K562 (cell line): ENCODE measurements at regions not wholly inside any gene's neighbourhood (a gene's known extent, or its start where the extent isn't known, plus 50 kb on each side); places are given as distances from the start of the nearest gene placed in this dataset.

Source experiments
- ATAC-seq: fragments of 200-7000 bp; cut with Tn5 transposase; 3 replicates; pipeline ENCODE4 v1.9.1; 2020; ENCODE audit warnings: moderate library complexity
- BruUV-seq: library from RNA; stranded (reverse); fragments of 400-500 nt; replicated peaks from 2 replicates; lab custom pipeline; 2021; lab: Mats Ljungman, UMichigan
- CTCF ChIA-PET: fragments of 300-600 bp; formaldehyde crosslinking; extraction: SDS; loops from one replicate; lab custom pipeline; 2021; ENCODE audit warnings: low intra/inter-chr PET ratio; lab: Yijun Ruan, JAX
- POLR2A ChIA-PET: fragments of 300-600, 350-650 bp; sonication (Branson Sonifier 250); formaldehyde crosslinking; extraction: SDS; loops from one replicate; lab custom pipeline; 2021; ENCODE audit warnings: antibody characterized with exemption, inconsistent platforms; lab: Yijun Ruan, JAX
- DNase-seq, 4 experiments: peaks; one replicate each; pipeline versions ENCODE4 v3.0.0 to v3.0.0-alpha.2; 2011 to 2018; ENCODE audit warnings: low spot score in 3 of 4, mixed read lengths in 3 of 4; ENCODE audit errors: extremely low read depth in 1 of 4
- FAIRE-seq: peaks from 2 replicates; lab custom pipeline; 2011; peaks lifted over from hg19 to GRCh38; lab: Jason Lieb, UNC
- H2AFZ ChIP-seq: 2 replicates; pipeline ENCODE4 v1.6.0; 2011; ENCODE audit warnings: low read depth, low read length, control low read depth, inconsistent platforms
- H3K27ac ChIP-seq: fragments of 200-600 bp; 3 replicates; pipeline ENCODE4 v1.8.0; 2011; ENCODE audit warnings: low read depth, mild to moderate bottlenecking, control low read depth, inconsistent platforms, low read length, moderate library complexity, mixed read lengths; ENCODE audit errors: extremely low read depth
- H3K27me3 ChIP-seq, 2 experiments: fragments of 300-600 bp in 1 of 2; 2 replicates in 1 of 2; 3 replicates in 1 of 2; pipeline versions ENCODE4 v1.6.0 to v1.8.0; 2011; ENCODE audit warnings: inconsistent platforms in 2 of 2, low read length in 2 of 2, mild to moderate bottlenecking in 1 of 2, mixed read lengths in 1 of 2, moderate library complexity in 1 of 2; ENCODE audit not compliant: control insufficient read depth in 2 of 2, insufficient read depth in 2 of 2
- H3K36me3 ChIP-seq: fragments of 300-600 bp; 3 replicates; pipeline ENCODE4 v1.8.0; 2011; ENCODE audit warnings: mild to moderate bottlenecking, low read length, inconsistent platforms; ENCODE audit not compliant: control insufficient read depth, insufficient read depth
- H3K4me1 ChIP-seq, 2 experiments: fragments of 200-600 bp in 1 of 2; replicated peaks in 1 of 2; 2 replicates in 1 of 2; 3 replicates in 1 of 2; pipeline versions ENCODE4 v1.5.1 to v1.8.0; 2011; ENCODE audit warnings: inconsistent platforms in 2 of 2, low read length in 2 of 2, mild to moderate bottlenecking in 1 of 2, mixed read lengths in 1 of 2, moderate library complexity in 1 of 2; ENCODE audit not compliant: control insufficient read depth in 2 of 2, insufficient read depth in 2 of 2
- H3K4me2 ChIP-seq: 2 replicates; pipeline ENCODE4 v1.6.1; 2011; ENCODE audit warnings: low read length, control low read depth, inconsistent platforms, mixed read lengths; ENCODE audit not compliant: insufficient read depth
- H3K4me3 ChIP-seq: fragments of 200-600 bp; sonication (generic), shearing (Covaris generic); 2 replicates; pipeline ENCODE4 v1.5.1; 2016; ENCODE audit warnings: control low read depth, inconsistent platforms
- H3K79me2 ChIP-seq: fragments of 200-600 bp; 3 replicates; pipeline ENCODE4 v1.8.0; 2011; ENCODE audit warnings: low read length, inconsistent platforms; ENCODE audit not compliant: control insufficient read depth, insufficient read depth
- H3K9ac ChIP-seq, 2 experiments: 2 replicates each; pipeline versions ENCODE4 v1.6.0 to v1.6.1; 2011; ENCODE audit warnings: low read depth in 2 of 2, low read length in 2 of 2, control low read depth in 1 of 2, inconsistent platforms in 1 of 2, mild to moderate bottlenecking in 1 of 2, mixed read lengths in 1 of 2; ENCODE audit not compliant: insufficient read depth in 1 of 2
- H3K9me1 ChIP-seq: one replicate; pipeline ENCODE4 v1.6.0; 2011; ENCODE audit warnings: inconsistent platforms, mild to moderate bottlenecking, low read length, moderate library complexity; ENCODE audit not compliant: control insufficient read depth, insufficient read depth
- H3K9me3 ChIP-seq: replicated peaks from 2 replicates; pipeline ENCODE4 v1.5.1; 2011; ENCODE audit warnings: low read depth, low read length, inconsistent platforms; ENCODE audit not compliant: control insufficient read depth, insufficient read depth
- H4K20me1 ChIP-seq: replicated peaks from 2 replicates; pipeline ENCODE4 v1.6.1; 2011; ENCODE audit warnings: low read length, inconsistent platforms, mixed read lengths; ENCODE audit not compliant: control insufficient read depth, insufficient read depth
- BMI1 ChIP-seq: fragments of 150-350 bp; IDR thresholded peaks from 2 replicates; pipeline ENCODE4 v1.6.1; 2014; ENCODE audit warnings: low read length
- CC2D1A ChIP-seq: fragments of 450-650 bp; IDR thresholded peaks from 2 replicates; pipeline ENCODE4 v1.6.1; 2017; ENCODE audit warnings: mild to moderate bottlenecking
- CREB3 ChIP-seq: fragments of 450-650 bp; conservative IDR thresholded peaks from 2 replicates; pipeline ENCODE4 v1.6.1; 2016; ENCODE audit warnings: missing genetic modification characterization, low read depth, mild to moderate bottlenecking, missing compliant biosample characterization, moderate library complexity
- GATAD2A ChIP-seq: fragments of 450-650 bp; IDR thresholded peaks from 2 replicates; pipeline ENCODE4 v1.6.1; 2017
- JUNB ChIP-seq: fragments of 450-650 bp; formaldehyde crosslinking; conservative IDR thresholded peaks from 2 replicates; pipeline ENCODE4 v1.4.0; 2020; ENCODE audit warnings: mild to moderate bottlenecking
- RERE ChIP-seq: sonication (generic); formaldehyde crosslinking; IDR thresholded peaks from 2 replicates; pipeline ENCODE4 v1.8.0; 2023; ENCODE audit warnings: missing genetic modification reagents, mild to moderate bottlenecking, borderline replicate concordance
- SMARCA5 ChIP-seq: fragments of 450-650 bp; IDR thresholded peaks from 2 replicates; pipeline ENCODE4 v1.6.1; 2016
- SREBF1 ChIP-seq: fragments of 150-350 bp; IDR thresholded peaks from 2 replicates; pipeline ENCODE4 v1.6.1; 2014; ENCODE audit warnings: antibody characterized with exemption, low read depth, low read length, borderline replicate concordance
- TFAM ChIP-seq: fragments of 250-450 bp; sonication (Bioruptor Pico); conservative IDR thresholded peaks from 2 replicates; pipeline ENCODE4 v1.5.0; 2021; ENCODE audit warnings: mild to moderate bottlenecking, moderate library complexity
- XRCC4 ChIP-seq: IDR thresholded peaks from one replicate; pipeline ENCODE4 v1.6.1; 2011; ENCODE audit not compliant: insufficient read depth, insufficient read length; ENCODE audit errors: extremely low read depth
- ZNF174 ChIP-seq: fragments of 250-450 bp; sonication (Bioruptor Pico); IDR thresholded peaks from 2 replicates; pipeline ENCODE4 v1.4.0; 2020; ENCODE audit warnings: mild to moderate bottlenecking
- ZNF224 ChIP-seq: sonication (generic); formaldehyde crosslinking; IDR thresholded peaks from 2 replicates; pipeline ENCODE4 v1.8.0; 2022; ENCODE audit warnings: mild to moderate bottlenecking, missing genetic modification reagents
- ZNF592 ChIP-seq: fragments of 450-650 bp; IDR thresholded peaks from 2 replicates; pipeline ENCODE4 v1.6.1; 2017; ENCODE audit warnings: antibody characterized with exemption, mild to moderate bottlenecking
- WGBS: fragments of 100-300 bp; shearing (Covaris generic); methylation state at CpG from one replicate; pipeline ENCODE4 v1.1.6; 2016; ENCODE audit warnings: low coverage, mixed read lengths; ENCODE audit not compliant: insufficient coverage; ENCODE audit errors: missing lambda C conversion rate; 5-methylcytosine and 5-hydroxymethylcytosine counted together
- in situ Hi-C: fragments of 300-500 bp; cut with MboI; formaldehyde crosslinking; loops from 4 replicates; pipeline ENCODE4 v1.15.0; 2018; ENCODE audit warnings: inconsistent platforms, mixed read lengths
- intact Hi-C: fragments of 100-400 bp; cut with micrococcal nuclease; formaldehyde crosslinking; loops from 2 replicates; pipeline ENCODE4 v1.14.2; 2022

- H3K36me3 ChIP-seq: no peaks in the 10 kb centered on the region
- H3K4me3 ChIP-seq: no peak overlapping the region
- H3K79me2 ChIP-seq: no peaks in the 10 kb centered on the region
- no peak for FAIRE-seq
- BruUV-seq: no TSS peak
- no peak overlapping the region for H3K27ac ChIP-seq
- DNase-seq: no peak
- H2AFZ ChIP-seq: no peak overlapping the region
- in situ Hi-C loops: no loop called here
- no peak overlapping the region for H3K9ac ChIP-seq
- intact Hi-C loops: no loop called here
- H3K9me1 ChIP-seq: no peaks in the 10 kb centered on the region
- H3K9me3 ChIP-seq: no peaks in the 10 kb centered on the region
- ATAC-seq: no peak
- no peak overlapping the region for H3K4me2 ChIP-seq
- H3K4me1 ChIP-seq: no peaks in the 10 kb centered on the region
- no peaks in the 10 kb centered on the region for H3K27me3 ChIP-seq
- 2% methylated on average over 2 of the region's 2 CpGs for WGBS
- no peaks in the 10 kb centered on the region for H4K20me1 ChIP-seq
- POLR2A ChIA-PET: interaction anchor here (0.7 kb wide), 1 partner anchor 1034 kb away, joined by 3 read pairs; no protein-coding TSS in a partner anchor
- CTCF ChIA-PET: no interaction called here
- TF ChIP-seq SREBF1 (no peak), JUNB (CRISPR knock-in tag) (no peak), ZNF174 (CRISPR knock-in tag) (no peak), XRCC4 (no peak), ZNF592 (no peak), ZNF224 (CRISPR knock-in tag) (no peak), GATAD2A (no peak), BMI1 (no peak), RERE (no peak), CC2D1A (no peak), CREB3 (tag) (no peak), TFAM (CRISPR knock-in tag) (no peak), SMARCA5 (no peak)
Observed at GRCh38 chr6:49269190-49269589, 193.9 kb downstream of the MMUT start.
